ENCODE measurements at regions not wholly inside any gene's neighbourhood (a gene's known extent, or its start where the extent isn't known, plus 50 kb on each side); places are given as distances from the start of the nearest gene placed in this dataset.

GRCh38 chr3:70400194-70400593 is 87.8 kb upstream of the MDFIC2 start:
- no peaks in the 10 kb centered on the region for H3K36me3 Mint-ChIP-seq (ENCODE audit: low read depth)
- H3K27ac Mint-ChIP-seq: no peak overlapping the region
- no peaks in the 10 kb centered on the region for H3K9me3 Mint-ChIP-seq
- H3K27me3 Mint-ChIP-seq (ENCODE audit: low read depth): no peaks in the 10 kb centered on the region
- H3K4me3 Mint-ChIP-seq: no peak overlapping the region
- no peaks in the 10 kb centered on the region for H3K4me1 Mint-ChIP-seq (ENCODE audit: low read depth)

- Mint-ChIP-seq H3K27me3 (ENCODE audit: low read depth) (no peaks in the 10 kb centered on the region), H3K36me3 (ENCODE audit: low read depth) (no peaks in the 10 kb centered on the region), H3K4me3 (no peak overlapping the region), H3K9me3 (no peaks in the 10 kb centered on the region), H3K4me1 (ENCODE audit: low read depth) (no peaks in the 10 kb centered on the region), H3K27ac (no peak overlapping the region)
Measured at GRCh38 chr3:70393881-70394612, 81.6 kb upstream of the MDFIC2 start.

DNA sequence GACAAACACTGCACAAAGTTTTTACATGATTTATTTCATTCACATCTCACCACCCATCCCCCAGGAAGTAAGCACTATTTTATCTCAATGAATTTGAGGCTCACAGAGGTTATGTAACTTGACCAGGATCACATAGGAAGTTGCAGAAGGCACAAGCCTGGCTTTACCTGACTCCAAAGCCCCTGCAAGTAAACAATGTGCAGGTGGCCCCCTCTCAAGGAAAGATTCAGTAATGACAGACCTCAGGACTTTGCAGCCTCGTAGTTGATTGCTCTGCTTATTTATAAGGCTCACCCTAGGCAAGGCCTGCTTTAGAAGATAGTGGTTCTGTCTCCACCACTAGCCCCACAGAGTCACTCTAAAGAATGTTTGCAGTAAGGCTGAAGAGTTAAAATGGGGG is 79.8 kb upstream of the MDFIC2 start:
- no peaks in the 10 kb centered on the region for H3K4me1 Mint-ChIP-seq (ENCODE audit: low read depth)
- no peaks in the 10 kb centered on the region for H3K9me3 Mint-ChIP-seq
- H3K27ac Mint-ChIP-seq: no peak overlapping the region
- no peaks in the 10 kb centered on the region for H3K36me3 Mint-ChIP-seq (ENCODE audit: low read depth)
- H3K4me3 Mint-ChIP-seq: no peak overlapping the region
- H3K27me3 Mint-ChIP-seq (ENCODE audit: low read depth): no peaks in the 10 kb centered on the region

DNA sequence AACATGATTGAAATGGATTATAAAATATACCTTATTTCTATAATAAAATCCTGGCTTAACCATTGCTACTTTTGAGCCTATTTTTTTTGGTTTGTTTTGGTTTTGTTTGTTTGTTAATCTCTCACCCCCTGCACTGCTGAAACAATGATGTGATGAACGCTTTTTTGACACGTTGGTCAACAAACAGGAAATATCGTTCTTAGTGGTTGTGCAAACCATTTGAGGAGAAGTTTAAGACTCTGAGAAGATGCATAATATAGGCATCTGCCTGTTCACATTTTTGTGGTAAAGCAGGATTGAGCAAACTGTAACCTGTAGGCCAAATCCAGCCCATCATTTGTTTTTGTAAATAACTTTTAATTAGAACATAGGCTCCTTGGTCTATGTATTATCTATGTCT is 75.5 kb upstream of the MDFIC2 start:
- Mint-ChIP-seq H3K27ac (no peak overlapping the region), H3K4me1 (ENCODE audit: low read depth) (no peaks in the 10 kb centered on the region), H3K36me3 (ENCODE audit: low read depth) (no peaks in the 10 kb centered on the region), H3K4me3 (no peak overlapping the region), H3K27me3 (ENCODE audit: low read depth) (no peaks in the 10 kb centered on the region), H3K9me3 (no peaks in the 10 kb centered on the region)

DNA sequence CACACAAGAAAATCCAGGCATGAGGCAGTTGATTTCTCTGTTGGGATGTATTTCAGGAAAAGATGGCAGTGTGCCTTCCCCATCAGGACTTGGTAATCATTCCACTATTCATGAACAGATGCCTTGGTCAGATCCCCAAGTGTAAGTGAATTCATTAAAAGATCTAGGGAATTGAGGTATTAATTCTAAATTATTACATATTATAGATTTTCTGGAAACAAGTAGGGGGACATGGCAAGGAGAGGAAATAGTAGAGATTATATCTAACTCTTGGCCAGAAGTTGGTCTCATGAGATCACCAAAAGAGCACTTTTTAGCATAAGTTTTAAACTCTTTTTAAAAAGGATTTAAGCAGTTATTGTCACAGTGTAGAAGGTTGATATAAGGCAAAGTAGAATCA is 74.4 kb upstream of the MDFIC2 start:
- H3K27me3 Mint-ChIP-seq (ENCODE audit: low read depth): no peaks in the 10 kb centered on the region
- no peak overlapping the region for H3K27ac Mint-ChIP-seq
- H3K9me3 Mint-ChIP-seq: no peaks in the 10 kb centered on the region
- H3K36me3 Mint-ChIP-seq (ENCODE audit: low read depth): no peaks in the 10 kb centered on the region
- H3K4me3 Mint-ChIP-seq: no peak overlapping the region
- H3K4me1 Mint-ChIP-seq (ENCODE audit: low read depth): no peaks in the 10 kb centered on the region

GRCh38 chr3:70386043-70386442 is 73.6 kb upstream of the MDFIC2 start:
- no peaks in the 10 kb centered on the region for H3K27me3 Mint-ChIP-seq (ENCODE audit: low read depth)
- no peaks in the 10 kb centered on the region for H3K4me1 Mint-ChIP-seq (ENCODE audit: low read depth)
- no peaks in the 10 kb centered on the region for H3K36me3 Mint-ChIP-seq (ENCODE audit: low read depth)
- no peak overlapping the region for H3K4me3 Mint-ChIP-seq
- no peaks in the 10 kb centered on the region for H3K9me3 Mint-ChIP-seq
- no peak overlapping the region for H3K27ac Mint-ChIP-seq

- H3K9me3 Mint-ChIP-seq: no peaks in the 10 kb centered on the region
- H3K27me3 Mint-ChIP-seq (ENCODE audit: low read depth): no peaks in the 10 kb centered on the region
- no peak overlapping the region for H3K27ac Mint-ChIP-seq
- no peaks in the 10 kb centered on the region for H3K4me1 Mint-ChIP-seq (ENCODE audit: low read depth)
- no peaks in the 10 kb centered on the region for H3K36me3 Mint-ChIP-seq (ENCODE audit: low read depth)
- no peak overlapping the region for H3K4me3 Mint-ChIP-seq
Measured at GRCh38 chr3:70383360-70383831, 71.0 kb upstream of the MDFIC2 start.

DNA sequence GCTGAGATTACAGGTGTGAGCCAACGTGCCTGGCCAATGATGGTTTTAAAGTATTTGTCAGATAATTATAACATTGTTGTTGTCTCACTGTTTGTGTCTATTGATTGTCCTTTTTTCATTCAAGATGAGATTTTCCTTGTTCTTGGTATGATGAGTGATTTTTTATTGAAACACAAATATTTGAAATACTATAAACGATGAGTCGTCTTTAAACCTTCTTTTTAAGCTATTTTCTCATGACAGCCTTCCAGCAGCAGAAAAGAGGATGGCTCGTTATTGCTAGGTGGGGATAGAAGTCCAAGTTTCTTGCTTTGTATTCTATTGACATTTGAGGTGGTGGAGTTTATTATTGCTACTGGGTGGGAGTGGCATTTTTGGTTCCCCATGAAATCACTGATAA is 61.7 kb upstream of the MDFIC2 start:
- H3K4me1 Mint-ChIP-seq (ENCODE audit: low read depth): no peaks in the 10 kb centered on the region
- H3K27me3 Mint-ChIP-seq (ENCODE audit: low read depth): no peaks in the 10 kb centered on the region
- no peaks in the 10 kb centered on the region for H3K36me3 Mint-ChIP-seq (ENCODE audit: low read depth)
- no peak overlapping the region for H3K4me3 Mint-ChIP-seq
- peaks cover 5% of the 10 kb centered on the region for H3K9me3 Mint-ChIP-seq
- no peak overlapping the region for H3K27ac Mint-ChIP-seq
